ENCODE measurements at regions not wholly inside any gene's neighbourhood (a gene's known extent, or its start where the extent isn't known, plus 50 kb on each side); places are given as distances from the start of the nearest gene placed in this dataset.
"Not testable (repeated sequence)": the region's sequence is repeated elsewhere in the genome, so short reads cannot be mapped to it uniquely, and the experiment has no call there.

DNA sequence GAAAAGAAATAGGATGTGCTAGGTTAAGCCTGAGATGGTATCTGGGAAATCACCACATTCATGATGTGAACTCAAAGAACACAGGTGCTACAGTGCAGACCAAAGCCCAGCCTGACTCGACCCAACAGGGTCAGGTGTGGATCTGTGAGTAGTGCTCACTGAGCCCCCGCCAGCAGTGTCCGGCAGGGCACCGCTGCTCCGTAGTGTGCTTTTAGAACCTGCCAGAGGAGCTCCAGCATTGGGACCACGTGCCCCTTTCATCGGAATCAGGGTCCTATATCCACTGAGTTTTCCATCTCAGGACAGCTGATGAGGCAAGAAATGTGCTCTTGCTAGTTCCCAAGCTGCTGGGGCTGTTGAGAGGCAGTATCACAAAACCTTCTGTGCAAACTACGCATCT lies 74.4 kb downstream of the NBPF8 start:
- TF ChIP-seq, protein P1, sequence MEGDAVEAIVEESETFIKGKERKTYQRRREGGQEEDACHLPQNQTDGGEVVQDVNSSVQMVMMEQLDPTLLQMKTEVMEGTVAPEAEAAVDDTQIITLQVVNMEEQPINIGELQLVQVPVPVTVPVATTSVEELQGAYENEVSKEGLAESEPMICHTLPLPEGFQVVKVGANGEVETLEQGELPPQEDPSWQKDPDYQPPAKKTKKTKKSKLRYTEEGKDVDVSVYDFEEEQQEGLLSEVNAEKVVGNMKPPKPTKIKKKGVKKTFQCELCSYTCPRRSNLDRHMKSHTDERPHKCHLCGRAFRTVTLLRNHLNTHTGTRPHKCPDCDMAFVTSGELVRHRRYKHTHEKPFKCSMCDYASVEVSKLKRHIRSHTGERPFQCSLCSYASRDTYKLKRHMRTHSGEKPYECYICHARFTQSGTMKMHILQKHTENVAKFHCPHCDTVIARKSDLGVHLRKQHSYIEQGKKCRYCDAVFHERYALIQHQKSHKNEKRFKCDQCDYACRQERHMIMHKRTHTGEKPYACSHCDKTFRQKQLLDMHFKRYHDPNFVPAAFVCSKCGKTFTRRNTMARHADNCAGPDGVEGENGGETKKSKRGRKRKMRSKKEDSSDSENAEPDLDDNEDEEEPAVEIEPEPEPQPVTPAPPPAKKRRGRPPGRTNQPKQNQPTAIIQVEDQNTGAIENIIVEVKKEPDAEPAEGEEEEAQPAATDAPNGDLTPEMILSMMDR (IDR thresholded peaks at IDR 0.05): not testable (repeated sequence)
- TF ChIP-seq POLR2A (IDR thresholded peaks at IDR 0.05): not testable (repeated sequence)
